ENCODE measurements at regions not wholly inside any gene's neighbourhood (a gene's known extent, or its start where the extent isn't known, plus 50 kb on each side); places are given as distances from the start of the nearest gene placed in this dataset.

GRCh38 chr2:120883607-120884440 is 148.2 kb downstream of the GLI2 start:
- in situ Hi-C loops (cut with MboI; ENCODE audit: low sequenced_read_pairs, unreplicated experiment): no loop called here
- no peak for TF ChIP-seq CTCF (IDR thresholded peaks at IDR 0.05; ENCODE audit: borderline replicate concordance, control extremely low read depth, extremely low read depth, insufficient read depth, missing control alignments)
- DNase-seq (ENCODE audit: low spot score): no peak

- no peak for TF ChIP-seq CTCF (IDR thresholded peaks at IDR 0.05; ENCODE audit: borderline replicate concordance, control extremely low read depth, extremely low read depth, insufficient read depth, missing control alignments)
- DNase-seq (ENCODE audit: low spot score): no peak
- in situ Hi-C loops (cut with MboI; ENCODE audit: low sequenced_read_pairs, unreplicated experiment): no loop called here
Measured at GRCh38 chr2:120884472-120885290, 149.0 kb downstream of the GLI2 start.

- DNase-seq (ENCODE audit: low spot score): no peak
- no peak for TF ChIP-seq CTCF (IDR thresholded peaks at IDR 0.05; ENCODE audit: borderline replicate concordance, control extremely low read depth, extremely low read depth, insufficient read depth, missing control alignments)
- in situ Hi-C loops (cut with MboI; ENCODE audit: low sequenced_read_pairs, unreplicated experiment): no loop called here
Measured at GRCh38 chr2:120885321-120885720, 149.7 kb downstream of the GLI2 start.

DNA sequence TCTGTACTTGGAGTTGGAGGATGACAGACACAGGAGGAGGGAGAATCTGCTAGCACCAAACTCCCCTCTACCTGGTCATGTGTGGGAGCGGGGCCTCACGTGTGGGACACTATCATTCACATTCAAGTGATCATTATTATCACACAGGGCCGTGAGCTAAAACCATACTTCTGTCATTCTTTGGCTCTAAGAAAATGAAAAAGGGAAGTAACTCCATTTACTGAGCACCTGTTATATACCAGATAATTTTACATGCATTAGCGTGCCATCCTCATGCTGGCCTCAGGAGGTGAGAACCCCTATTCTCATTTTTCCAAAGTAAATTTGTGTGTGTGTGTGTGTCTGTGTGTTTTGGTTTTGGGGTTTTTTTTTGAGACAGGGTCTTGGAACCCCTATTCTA is 150.1 kb downstream of the GLI2 start:
- TF ChIP-seq CTCF (IDR thresholded peaks at IDR 0.05; ENCODE audit: borderline replicate concordance, control extremely low read depth, extremely low read depth, insufficient read depth, missing control alignments): no peak
- in situ Hi-C loops (cut with MboI; ENCODE audit: low sequenced_read_pairs, unreplicated experiment): no loop called here
- DNase-seq (ENCODE audit: low spot score): no peak

DNA sequence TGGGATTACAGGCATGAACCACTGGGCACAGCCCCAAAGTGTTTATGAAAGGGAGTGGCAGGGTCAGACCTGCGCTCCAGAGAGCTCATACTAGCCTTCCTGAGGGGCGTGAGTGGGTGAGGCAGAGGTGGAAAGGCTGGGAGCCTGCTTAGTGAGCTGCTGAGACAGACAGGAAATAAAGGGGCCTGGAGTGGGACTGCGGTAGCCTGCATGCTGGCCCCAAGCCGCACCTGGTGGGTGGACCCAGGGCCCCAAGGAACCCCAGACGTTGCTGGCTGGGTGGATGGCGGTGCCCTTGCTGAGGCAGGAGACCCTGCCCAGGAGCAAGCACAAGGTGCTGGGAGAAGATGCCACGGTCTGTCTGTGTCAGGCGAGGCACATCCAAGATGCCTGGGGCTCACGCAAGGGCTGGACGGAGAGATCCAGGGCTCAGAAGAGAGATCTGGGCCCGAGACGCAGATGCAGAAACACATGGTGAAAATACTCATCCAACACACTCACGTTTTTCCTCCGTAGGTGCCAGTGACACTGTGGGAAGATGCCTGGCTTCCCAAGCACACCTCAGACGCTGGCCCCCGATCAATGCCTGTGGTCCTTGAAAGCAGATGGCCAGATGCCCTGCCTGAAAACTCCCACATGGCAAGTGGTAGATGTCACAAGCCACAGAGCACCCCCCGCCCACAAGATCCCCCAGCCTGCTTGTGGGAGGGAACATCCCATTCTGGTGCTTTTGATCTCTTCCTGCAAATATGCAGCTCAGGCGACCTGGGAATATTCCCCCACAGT is 151.1 kb downstream of the GLI2 start:
- no peak for TF ChIP-seq CTCF (IDR thresholded peaks at IDR 0.05; ENCODE audit: borderline replicate concordance, control extremely low read depth, extremely low read depth, insufficient read depth, missing control alignments)
- no peak for DNase-seq (ENCODE audit: low spot score)
- in situ Hi-C loops (cut with MboI; ENCODE audit: low sequenced_read_pairs, unreplicated experiment): no loop called here

DNA sequence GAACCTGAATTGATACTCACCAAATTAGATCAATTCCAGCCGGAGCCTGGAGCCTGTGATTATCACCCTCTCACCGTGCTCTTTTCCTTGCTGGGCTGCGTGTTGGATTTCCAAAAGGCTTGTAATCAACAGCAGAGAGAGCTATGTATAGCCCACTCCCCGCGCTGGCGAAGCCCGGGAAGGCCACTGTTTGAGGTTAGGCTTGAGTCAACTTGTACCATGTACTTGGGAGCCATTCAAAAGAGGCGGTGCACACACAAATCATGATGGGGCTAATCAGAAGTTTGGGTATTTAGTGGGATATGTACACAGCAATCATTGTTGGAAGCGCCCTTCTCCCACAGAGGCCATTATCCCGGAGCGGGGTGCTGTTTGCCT is 151.6 kb downstream of the GLI2 start:
- no peak for TF ChIP-seq CTCF (IDR thresholded peaks at IDR 0.05; ENCODE audit: borderline replicate concordance, control extremely low read depth, extremely low read depth, insufficient read depth, missing control alignments)
- no peak for DNase-seq (ENCODE audit: low spot score)
- in situ Hi-C loops (cut with MboI; ENCODE audit: low sequenced_read_pairs, unreplicated experiment): no loop called here
